IPS-11a (cell line): ENCODE measurements at regions not wholly inside any gene's neighbourhood (a gene's known extent, or its start where the extent isn't known, plus 50 kb on each side); places are given as distances from the start of the nearest gene placed in this dataset.

Experiments used
- H3K4me3 ChIP-seq: one replicate; pipeline ENCODE4 v1.5.1; 2013; ENCODE audit warnings: low read depth, low read length, control low read depth

DNA sequence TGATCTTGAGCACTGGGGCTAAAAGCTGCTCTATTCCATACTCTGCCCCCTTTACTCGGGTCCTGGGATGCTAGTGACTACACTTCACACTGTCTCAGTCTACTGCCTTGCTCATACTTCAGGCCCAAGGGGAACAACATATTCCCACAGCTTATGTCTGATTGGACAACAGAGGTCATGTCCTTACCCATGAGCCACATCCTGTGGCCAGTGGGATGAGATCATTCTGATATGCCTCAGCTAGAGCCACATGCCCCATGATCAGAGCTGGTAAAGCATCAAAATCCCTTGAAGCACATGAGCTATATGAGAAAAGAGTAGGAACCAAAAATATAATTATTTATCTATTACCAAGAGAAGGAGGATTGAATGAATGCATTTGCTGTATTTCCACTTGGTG is 290.1 kb upstream of the TSHZ3 start:
- no peak overlapping the region for H3K4me3 ChIP-seq

DNA sequence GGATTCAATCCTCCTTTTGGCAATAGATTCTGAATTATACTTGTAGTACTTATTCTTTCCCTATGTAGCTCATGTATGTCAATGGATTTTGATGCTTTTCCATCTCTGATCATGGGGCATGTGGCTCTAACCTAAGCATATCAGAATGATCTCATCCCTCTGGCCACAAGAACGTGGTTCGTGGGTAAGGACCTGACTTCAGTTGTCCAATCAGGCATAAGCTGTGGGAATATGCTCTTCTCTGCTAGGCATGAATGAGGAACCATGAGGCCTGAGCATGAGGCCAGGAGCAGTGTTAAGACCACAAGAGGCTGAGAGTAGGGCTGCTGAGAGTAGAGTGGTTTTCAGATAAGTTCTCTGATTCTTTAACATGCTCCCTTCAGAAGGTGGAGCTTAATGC is 292.4 kb upstream of the TSHZ3 start:
- no peak overlapping the region for H3K4me3 ChIP-seq

DNA sequence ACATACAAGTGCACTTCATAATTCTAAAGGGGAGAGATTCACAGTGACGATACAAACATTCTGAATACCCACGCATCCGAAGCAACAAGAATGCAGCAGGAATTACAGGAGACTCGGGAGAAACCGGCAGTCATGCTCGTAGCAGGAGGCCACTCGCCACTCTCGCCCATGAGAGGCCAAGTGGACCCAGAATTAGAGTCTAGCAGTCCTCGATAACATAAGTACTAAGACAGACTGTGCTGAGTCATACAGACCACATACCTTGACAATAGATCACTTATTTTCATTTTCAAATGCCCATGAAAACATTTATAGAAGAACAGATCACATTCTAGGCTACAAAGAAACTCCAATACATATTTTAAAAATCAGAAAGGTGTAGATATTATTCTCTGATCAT is 299.1 kb upstream of the TSHZ3 start:
- no peak overlapping the region for H3K4me3 ChIP-seq

DNA sequence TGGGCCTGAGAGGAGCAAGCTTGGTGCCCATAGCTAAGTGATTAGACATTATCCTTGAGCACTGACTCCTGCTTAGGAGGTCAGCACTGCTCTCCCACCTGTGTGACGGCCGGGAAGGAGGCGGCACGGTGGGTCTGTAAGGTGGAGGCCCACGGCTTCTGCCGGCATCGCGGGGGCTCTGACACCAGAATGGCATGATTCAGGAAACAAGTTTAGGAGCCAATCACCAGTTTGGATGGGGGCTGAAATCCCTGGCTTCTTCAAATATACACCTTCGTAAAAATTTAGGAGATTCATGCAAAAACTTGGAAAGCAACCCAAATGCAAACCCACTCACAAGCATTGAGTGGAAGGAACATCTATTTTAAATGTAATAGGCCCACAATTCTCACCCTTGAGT is 307.3 kb upstream of the TSHZ3 start:
- H3K4me3 ChIP-seq, result no peak overlapping the region

DNA sequence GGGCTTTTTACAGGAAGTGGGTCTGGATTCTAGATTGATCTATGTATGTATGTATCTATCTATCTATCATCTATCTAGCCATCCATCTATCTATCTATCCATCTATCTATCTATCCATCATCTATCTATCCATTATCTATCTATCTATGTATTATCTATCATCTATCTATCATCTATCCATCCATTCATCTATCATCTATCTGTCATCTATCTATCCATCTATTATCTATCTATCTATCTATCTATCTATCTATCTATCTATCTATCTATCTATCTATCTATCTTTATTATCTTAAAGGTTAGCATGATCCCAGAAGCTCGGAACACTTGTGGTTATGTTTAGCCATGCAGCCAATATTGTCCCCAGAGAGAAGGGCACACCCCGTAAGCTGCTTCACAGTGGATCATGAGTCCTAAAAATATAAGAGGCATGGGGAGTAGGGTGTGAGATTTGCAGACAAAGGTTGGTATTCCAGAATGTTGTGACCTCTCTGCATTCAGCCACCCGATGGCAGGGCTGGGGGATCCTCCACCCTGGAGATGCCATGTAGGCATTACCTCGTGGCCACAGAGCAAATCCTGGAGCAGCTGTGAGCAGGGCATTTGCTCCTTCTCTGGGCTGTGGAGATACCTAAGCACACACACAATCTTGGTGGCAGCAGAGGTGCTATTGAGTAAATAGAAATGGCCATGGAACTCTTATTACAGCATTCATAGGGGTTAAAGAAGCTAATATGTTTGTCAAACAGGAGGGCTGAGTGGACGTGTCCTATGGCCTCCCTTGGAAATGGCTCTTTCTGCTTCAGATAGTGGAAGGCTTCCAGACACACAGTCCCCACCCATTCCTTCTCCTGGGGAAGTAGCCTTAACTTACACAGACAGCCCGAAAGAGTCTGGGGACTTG is 310.0 kb upstream of the TSHZ3 start:
- H3K4me3 ChIP-seq, result no peak overlapping the region

DNA sequence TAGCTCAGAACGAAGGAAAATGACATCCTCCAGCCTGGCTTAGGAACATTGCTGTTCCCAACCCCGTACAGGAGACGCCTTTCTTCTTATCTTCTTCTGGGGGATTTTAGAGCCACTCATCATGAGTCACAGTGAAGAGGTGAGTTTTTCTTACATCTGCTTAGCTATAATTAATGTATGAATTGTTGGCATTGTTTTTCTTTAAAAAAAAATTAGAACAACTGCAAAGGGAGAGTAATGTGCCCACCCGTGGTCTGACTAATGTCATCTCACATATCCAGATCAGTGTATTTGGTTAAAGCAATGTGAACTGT is 310.6 kb upstream of the TSHZ3 start:
- no peak overlapping the region for H3K4me3 ChIP-seq

DNA sequence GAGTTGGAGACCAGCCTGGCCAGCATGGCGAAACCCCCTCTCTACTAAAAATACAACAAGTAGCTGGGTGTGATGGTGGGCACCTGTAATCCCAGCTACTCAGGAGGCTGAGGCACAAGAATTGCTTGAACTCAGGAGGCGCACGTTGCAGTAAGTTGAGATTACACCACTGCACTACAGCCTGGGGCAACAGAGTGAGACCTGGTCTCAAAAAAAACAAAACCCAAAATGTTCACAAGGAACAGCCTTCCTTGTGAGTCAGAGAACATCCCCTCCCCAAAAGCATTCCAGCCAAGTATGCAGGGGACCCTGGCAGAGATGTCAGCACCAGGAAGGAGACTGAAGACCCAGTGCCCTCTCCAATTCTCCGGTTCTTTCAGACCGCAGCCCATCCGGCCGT is 314.9 kb upstream of the TSHZ3 start:
- no peak overlapping the region for H3K4me3 ChIP-seq

DNA sequence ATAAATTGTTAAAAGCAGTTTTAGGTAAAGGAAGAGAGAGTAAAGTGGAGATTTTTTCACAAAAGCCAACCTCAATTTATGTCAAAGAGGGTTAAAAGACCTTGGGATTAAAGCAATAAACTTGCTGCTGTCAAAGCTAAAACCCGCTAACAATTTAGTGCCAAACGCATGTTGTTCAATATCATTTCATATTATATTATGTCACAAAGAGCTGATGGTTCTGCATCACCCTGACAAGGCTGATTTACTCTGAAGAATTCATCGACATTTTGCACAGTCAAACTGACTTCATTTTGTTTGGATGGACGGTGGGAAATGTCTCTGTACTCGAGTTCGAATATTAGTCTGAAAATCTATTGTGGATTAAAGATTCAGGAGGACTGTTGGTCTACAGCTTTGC is 315.8 kb upstream of the TSHZ3 start:
- H3K4me3 ChIP-seq, result no peak overlapping the region

DNA sequence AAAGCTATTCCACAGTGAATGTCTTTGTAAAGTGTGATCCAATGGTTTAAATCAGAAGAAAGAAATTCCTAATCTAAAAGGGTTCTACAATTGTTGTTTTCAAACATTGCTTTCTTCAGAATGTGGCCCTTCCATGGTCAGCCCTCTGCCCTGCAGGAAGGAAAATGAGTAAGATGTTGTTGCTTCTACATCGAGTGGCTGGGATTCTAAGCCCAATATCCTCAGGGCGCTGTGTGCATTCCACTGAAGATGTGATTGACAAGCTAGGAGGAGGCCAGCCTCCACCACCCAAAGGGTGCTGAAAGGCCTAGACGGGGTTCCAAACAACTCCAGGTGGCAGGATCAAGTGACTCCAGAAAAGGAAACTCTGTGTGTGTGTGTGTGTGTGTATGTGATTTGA is 316.9 kb upstream of the TSHZ3 start:
- H3K4me3 ChIP-seq, result no peak overlapping the region

DNA sequence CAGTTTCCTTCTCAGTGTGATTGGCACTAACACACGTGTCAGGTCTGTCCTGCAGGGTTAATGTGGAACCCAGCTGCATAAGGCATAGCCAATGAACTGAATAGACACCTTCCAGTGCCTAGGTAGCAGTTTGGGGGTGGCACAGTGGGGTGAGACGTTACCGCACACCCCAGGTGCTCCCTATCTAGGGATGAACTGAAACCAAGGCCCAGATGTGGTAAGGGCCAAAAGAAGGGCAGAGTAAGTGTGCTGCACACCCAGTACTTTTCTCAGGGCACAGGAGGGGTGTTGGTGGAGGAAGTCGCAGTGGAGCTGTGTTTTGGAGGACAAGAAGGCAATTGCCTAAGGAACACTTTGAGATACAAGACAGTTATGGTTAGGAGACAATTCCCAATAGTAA is 317.9 kb upstream of the TSHZ3 start:
- H3K4me3 ChIP-seq, result no peak overlapping the region

DNA sequence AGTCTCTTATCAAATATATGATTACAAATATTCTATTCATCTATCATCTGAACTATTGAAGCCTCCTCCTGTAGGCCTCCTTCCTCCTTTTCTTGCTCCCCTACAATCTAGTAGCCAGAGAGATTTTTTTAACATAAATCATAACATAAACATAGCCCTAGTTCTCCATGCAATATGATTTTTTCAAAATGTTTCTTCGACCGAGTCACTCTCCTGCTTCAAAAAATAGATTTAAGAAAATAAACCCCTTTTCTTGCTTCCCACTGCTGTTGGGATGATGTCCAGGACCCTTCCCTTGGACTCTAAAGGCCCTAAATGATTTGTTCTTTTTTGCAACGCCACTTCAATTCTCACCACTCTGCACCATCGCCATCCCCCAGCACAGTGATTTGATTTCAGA is 319.7 kb upstream of the TSHZ3 start:
- no peak overlapping the region for H3K4me3 ChIP-seq

DNA sequence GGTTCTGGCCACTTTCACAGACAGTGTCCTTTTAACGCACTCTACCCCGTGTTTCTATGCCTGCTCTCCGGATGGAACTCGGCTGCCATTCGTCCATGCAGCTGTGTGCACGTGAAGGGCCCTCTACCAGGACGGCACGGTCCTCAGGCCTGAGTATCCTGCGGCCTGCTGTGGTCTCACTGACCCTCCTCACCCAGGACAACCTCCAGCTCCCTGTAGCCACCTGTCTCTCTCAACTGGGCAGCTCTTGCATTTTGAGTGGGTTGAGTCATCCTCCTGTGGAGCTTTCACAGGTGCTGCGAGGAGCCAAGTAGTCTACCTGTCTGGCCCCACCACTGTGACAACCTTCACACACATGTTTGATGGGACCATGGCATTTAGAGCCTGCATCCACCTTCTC is 321.7 kb upstream of the TSHZ3 start:
- H3K4me3 ChIP-seq, result no peak overlapping the region

DNA sequence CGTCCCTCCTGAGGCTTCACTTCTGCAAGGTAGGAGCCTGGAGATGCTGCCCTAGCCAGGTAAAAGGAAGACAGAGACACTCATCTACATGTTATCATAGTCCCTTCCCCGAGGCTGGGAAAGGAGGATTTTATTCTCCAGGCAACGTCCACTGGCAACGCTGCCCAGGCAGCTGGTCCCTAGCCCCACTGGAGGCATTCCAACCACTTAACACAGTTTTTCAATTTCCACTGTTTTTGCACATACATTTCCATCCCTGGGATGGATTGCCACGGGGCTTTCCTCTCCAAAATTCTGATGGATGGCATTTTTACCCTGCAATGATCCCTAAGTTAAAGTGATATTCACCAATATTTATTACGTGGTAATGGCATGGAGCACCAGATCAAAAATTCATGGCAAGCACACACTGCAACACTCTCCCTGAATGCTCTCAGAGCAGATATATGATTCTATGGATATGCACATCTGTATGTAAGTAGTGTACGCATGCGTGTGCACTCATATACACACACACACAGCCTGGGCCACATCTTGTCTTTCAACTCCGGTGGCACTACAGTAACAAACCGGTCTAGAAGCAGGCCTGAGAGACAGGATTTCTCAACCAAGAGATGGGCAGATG is 322.3 kb upstream of the TSHZ3 start:
- H3K4me3 ChIP-seq, result no peak overlapping the region

DNA sequence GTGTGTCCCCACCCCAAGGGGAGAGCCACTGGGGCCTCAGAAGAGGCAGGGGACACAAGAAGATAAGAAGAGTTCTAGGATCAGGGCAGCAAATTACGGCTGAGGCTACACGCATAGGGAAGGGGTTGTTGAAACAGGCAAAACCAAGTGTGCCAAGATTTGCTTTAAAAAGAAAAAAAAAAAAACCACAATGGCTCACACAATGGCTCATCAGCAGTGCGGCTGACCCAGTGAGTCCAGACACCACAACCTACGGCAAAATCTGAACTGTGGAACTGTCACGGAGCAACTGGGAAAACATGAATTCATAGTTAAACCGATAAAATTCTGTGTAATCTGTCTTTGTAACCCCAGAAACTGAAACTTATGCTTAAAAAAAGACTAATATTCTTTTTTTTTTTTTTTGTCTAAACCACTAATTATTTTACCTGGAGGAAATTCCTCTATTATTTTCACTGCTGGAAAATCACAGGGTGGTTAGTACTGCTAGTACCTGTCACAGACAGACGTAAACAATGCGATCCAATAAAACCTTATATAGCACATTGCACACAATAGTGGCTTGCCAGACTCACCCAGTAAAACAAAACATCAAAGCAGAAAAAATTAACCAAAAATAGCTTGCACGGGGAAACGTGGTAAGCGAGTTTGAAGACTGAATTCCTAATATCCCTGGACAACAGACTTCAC is 325.4 kb upstream of the TSHZ3 start:
- no peak overlapping the region for H3K4me3 ChIP-seq

DNA sequence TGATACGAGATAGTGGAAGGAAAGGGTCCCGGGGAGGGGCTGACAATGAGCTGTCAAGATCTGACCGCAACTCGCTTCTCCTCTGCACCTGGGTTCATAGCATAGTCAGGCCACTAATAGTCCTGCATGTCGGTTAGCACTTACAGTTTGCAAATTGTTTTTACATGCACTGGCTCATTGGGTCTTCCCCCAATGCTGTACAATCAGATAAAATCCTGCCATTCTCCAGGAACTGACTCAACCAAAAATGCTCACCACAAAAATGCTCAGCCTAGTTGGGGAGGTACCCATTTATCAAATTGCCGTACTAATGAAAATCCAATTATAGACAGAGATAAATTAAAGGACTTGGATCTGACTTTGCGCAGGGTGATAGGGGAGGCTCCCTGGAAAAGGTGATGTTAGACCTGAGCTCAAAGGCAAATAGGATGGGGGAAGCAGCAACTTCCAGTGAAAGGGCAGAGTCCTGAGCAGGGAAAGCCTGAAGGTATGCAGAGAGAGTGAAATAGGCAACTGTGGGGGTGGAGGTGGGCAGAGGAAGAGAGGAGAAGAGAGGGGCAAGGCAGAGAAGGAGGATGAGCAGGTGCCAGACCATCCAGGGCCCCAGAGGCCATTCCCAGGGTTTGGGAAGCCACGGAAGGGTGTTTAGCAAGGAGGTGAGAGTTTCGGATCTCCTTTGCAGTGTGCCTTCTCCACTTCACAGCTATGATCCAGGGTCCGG is 326.1 kb upstream of the TSHZ3 start:
- no peak overlapping the region for H3K4me3 ChIP-seq

DNA sequence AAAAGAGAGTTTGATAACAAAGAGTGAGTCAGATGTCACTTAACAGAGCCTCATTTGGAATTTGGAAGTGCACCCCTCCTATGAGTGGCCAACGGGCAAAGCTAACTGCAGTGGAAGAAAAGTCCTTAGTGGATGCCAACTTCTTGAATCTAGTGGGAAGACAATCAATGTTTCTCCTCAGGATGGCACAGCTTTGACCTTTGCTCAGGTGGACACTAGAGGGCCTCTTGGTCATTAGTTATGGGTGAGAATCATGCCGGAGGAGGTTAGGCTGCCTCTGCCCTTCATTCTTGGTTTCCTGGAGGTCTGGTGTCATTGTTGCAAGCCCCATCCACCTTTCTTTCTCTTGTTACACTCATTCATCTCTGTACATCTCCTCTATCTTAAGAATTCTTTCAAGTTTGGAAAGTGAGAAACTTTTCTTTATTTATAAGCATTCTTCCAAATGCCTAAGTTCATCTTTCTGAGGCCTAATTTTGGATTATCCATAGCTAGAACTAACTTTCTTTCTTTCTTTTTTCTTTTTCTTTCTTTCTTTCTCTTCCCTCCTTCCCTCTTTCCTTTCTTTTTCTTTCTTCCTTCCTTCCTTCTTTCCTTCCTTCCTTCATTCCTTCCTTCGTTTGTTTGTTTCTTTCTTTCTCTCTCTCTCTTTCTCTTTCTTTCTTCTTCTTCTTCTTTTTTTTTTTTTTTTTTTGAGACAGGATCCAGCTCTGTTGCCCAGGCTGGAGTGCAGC is 327.2 kb upstream of the TSHZ3 start:
- H3K4me3 ChIP-seq, result no peak overlapping the region

DNA sequence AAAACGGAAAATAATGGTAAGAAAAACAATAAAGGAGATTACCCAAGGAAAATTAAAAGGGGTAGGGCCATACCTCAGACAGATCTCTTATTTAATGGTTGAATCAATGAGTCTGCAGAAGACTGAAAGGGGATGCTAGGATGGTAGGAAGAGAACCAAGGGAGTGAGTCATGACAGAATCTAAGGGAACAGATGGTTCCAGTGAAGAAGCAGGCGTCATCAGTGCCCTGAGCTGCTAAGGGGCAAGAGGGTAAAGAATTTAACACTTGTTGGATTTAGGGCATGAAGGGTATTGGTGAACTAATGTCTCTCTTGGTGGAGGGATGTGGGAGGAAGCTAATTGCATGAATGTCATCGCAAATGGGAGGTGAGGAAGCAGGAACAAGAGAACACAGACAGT is 329.2 kb upstream of the TSHZ3 start:
- H3K4me3 ChIP-seq, result no peak overlapping the region

DNA sequence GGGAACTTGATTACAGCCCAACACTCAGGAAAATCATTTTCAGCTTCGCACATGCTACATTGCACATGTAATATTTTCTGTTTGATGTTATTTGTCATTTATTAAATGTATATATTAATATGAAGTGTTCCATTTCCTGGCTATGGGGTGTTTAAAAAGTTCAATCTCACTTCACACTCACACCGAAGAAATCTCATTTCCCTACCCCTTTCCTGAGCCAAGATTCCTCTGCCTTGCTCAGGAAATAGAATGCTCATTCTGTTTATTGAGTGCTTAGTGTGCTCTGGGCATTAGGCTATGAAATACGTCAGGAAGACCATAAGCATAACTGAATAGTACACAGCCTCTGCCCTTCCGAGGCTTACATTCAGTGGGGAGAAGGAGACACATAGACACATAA is 331.9 kb upstream of the TSHZ3 start:
- H3K4me3 ChIP-seq, result no peak overlapping the region

DNA sequence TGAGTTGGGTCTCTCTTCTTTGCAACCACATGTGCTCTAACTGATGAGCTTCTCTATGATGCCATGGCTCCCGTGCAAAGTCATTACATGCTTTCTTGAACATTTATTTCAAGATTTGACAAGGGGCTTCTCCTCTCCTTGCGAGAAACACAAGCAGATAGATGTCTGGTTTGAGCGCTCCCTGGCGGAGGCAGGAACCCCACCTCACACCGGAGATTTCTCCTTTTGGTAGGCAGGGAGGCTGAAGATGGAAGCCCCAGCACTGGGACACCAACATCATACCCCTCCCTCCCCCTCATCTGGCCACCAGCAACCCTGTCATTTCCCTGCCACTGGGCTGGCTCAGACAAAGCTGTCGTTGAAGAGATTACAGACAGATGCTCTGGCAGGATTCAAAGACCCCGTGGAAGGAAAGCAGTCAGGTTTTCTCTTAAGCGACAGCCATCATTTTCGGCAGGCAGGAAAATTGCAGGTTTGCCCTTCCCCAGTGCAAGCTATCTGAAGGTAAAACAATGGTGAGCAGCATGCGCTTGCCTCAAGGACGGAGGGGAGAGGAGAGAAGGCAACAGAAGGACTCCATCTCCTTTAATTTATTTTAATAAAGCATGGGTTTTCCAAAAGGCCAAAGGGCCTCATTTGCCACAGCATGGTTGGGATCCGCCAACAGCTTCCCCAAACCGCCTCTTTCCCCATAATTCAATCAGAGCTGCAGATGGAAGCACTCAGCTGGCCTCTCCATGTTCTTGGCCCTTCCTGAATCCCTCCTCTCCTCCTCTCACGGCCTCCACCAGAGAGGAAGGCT is 344.1 kb upstream of the TSHZ3 start:
- H3K4me3 ChIP-seq, result no peak overlapping the region

DNA sequence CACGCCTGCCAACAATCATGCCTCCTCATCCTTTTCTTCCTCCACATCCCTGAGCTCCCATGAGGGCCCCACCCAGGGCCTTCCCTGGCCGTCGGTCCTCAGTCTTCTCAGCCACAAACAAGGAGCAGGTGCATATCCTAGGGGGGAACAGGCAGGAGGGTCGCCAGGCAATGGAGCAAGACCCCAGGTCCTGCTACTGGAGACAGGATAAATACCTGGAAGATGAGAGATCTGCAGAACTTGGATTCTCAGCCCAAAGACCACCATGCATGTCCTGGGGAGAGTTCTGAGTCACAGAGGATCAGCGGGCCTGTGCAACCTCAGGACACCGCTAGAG is 344.7 kb upstream of the TSHZ3 start:
- H3K4me3 ChIP-seq, result no peak overlapping the region
